Omental fat pad (tissue), 3 donors: ENCODE measurements at regions not wholly inside any gene's neighbourhood (a gene's known extent, or its start where the extent isn't known, plus 50 kb on each side); places are given as distances from the start of the nearest gene placed in this dataset.
A peak's percentile ranks its signal among the peaks of the same experiment; 100 is the strongest.
"Not testable (repeated sequence)": the region's sequence is repeated elsewhere in the genome, so short reads cannot be mapped to it uniquely, and the experiment has no call there.

Source experiments
- ATAC-seq: fragments of 150-250 bp; one replicate; pipeline ENCODE4 v1.9.1; 2016; ENCODE audit warnings: mild to moderate bottlenecking, moderate library complexity; ENCODE audit not compliant: low FRiP score
- DNase-seq: peaks from one replicate; pipeline ENCODE4 v3.0.0-alpha.2; 2019; ENCODE audit warnings: low spot score
- CTCF ChIP-seq, 3 donors: fragments of 450-650 bp; IDR thresholded peaks; one replicate each; pipeline ENCODE4 v1.5.1; 2016 to 2017; ENCODE audit warnings: antibody characterized with exemption in 3 of 3, mild to moderate bottlenecking in 3 of 3, moderate library complexity in 2 of 3

GRCh38 chr12:65741656-65742017 is 82.6 kb upstream of the HMGA2 start:
- no peak for TF ChIP-seq CTCF (IDR thresholded peaks at IDR 0.05)
- peak; percentile 38 for ATAC-seq
- no peak for DNase-seq

- DNase-seq (no peak), ATAC-seq (peak; percentile 30)
- TF ChIP-seq CTCF (IDR thresholded peaks at IDR 0.05) = no peak
Measured at GRCh38 chr12:65742018-65743010, 82.0 kb upstream of the HMGA2 start.

- not testable (repeated sequence) for DNase-seq, ATAC-seq
Measured at GRCh38 chr12:65744236-65744840, 79.9 kb upstream of the HMGA2 start.

GRCh38 chr12:65747338-65747737 is 76.9 kb upstream of the HMGA2 start:
- DNase-seq (no peak), ATAC-seq (no peak)
- no peak for TF ChIP-seq CTCF (IDR thresholded peaks at IDR 0.05)

GRCh38 chr12:65748332-65748731 is 76.0 kb upstream of the HMGA2 start:
- TF ChIP-seq CTCF (IDR thresholded peaks at IDR 0.05) = no peak
- no peak for DNase-seq

GRCh38 chr12:65754290-65754689 is 70.0 kb upstream of the HMGA2 start:
- TF ChIP-seq CTCF (IDR thresholded peaks at IDR 0.05) = no peak
- DNase-seq (no peak), ATAC-seq (no peak)

More at GRCh38 chr12:65748332-65748731, 76.0 kb upstream of the HMGA2 start:
- no peak for ATAC-seq

GRCh38 chr12:65754744-65755595 is 69.3 kb upstream of the HMGA2 start:
- no peak for TF ChIP-seq CTCF (IDR thresholded peaks at IDR 0.05)
- no peak for DNase-seq
- ATAC-seq = no peak
